ENCODE measurements at regions not wholly inside any gene's neighbourhood (a gene's known extent, or its start where the extent isn't known, plus 50 kb on each side); places are given as distances from the start of the nearest gene placed in this dataset.

- Mint-ChIP-seq H3K27ac (peak overlapping the region in 1 of 3 experiments; percentile 94; a peak in 3 of 7 replicates), H3K4me3 (peak overlapping the region in 1 of 2 experiments; percentile 19; a peak in 1 of 5 replicates), H3K9me3 (no peaks in the 10 kb centered on the region), H3K4me1 (peaks cover 85 to 92% of the 10 kb centered on the region in 2 experiments), H3K27me3 (ENCODE audit: low read depth) (peaks cover 12% of the 10 kb centered on the region), H3K36me3 (ENCODE audit: insufficient read depth in 1 of 3, low read depth in 3 of 3) (peaks cover 0 to 2% (median 0%) of the 10 kb centered on the region in 3 experiments; a peak in 1 of 7 replicates)
- H2AK5ac ChIP-seq (ENCODE audit: insufficient read length, low read length), result peak overlapping the region; percentile 77
- no peak overlapping the region for H2BK5ac ChIP-seq (ENCODE audit: insufficient read length, low read length)
- no peak overlapping the region for H3K27ac ChIP-seq (ENCODE audit: insufficient read length, low read depth, low read length)
- H3K4ac ChIP-seq (ENCODE audit: low read depth, low read length), result no peak overlapping the region
- no peaks in the 10 kb centered on the region for H3K23me2 ChIP-seq (ENCODE audit: insufficient read length, low read depth, low read length, poor library complexity, severe bottlenecking)
- no peaks in the 10 kb centered on the region for H4K20me1 ChIP-seq (ENCODE audit: control insufficient read depth, insufficient read depth, insufficient read length)
- H3K18ac ChIP-seq (ENCODE audit: insufficient read length, low read depth, low read length), result no peak overlapping the region
- no peak overlapping the region for H2BK120ac ChIP-seq (ENCODE audit: low read depth, low read length, poor library complexity, severe bottlenecking)
- H2BK12ac ChIP-seq (ENCODE audit: insufficient read length, low read depth, low read length), result peak overlapping the region; percentile 25
- H3K27me3 ChIP-seq (ENCODE audit: insufficient read depth, low read length), result no peaks in the 10 kb centered on the region; the same call in 1 of the 2 replicates
- no peak overlapping the region for H3K23ac ChIP-seq (ENCODE audit: insufficient read length, low read depth, low read length)
- WGBS (ENCODE audit: extremely low coverage, insufficient read length, low lambda C conversion rate), result no CpG with 5 or more reads among the region's 10 CpGs
- peaks cover 55% of the 10 kb centered on the region for H3K4me1 ChIP-seq (ENCODE audit: insufficient read depth, low read length)
- H3K4me2 ChIP-seq (ENCODE audit: insufficient read depth, insufficient read length, low read length), result no peak overlapping the region
- H2BK15ac ChIP-seq (ENCODE audit: low read depth, low read length), result no peak overlapping the region
- H2BK20ac ChIP-seq (ENCODE audit: low read depth, low read length, poor library complexity, severe bottlenecking), result no peak overlapping the region
- TF ChIP-seq CTCF (conservative IDR thresholded peaks at IDR 0.05), result no peak
- no peak overlapping the region for H4K5ac ChIP-seq (ENCODE audit: insufficient read length, low read depth, low read length)
- DNase-seq, result no peak
- H3K14ac ChIP-seq (ENCODE audit: insufficient read depth, low read length), result no peak overlapping the region
- no peaks in the 10 kb centered on the region for H3K79me1 ChIP-seq (ENCODE audit: insufficient read depth, low read depth, low read length, poor library complexity, severe bottlenecking)
- no peaks in the 10 kb centered on the region for H3K9me3 ChIP-seq (ENCODE audit: control insufficient read depth, low read depth, low read length)
- H3K56ac ChIP-seq (ENCODE audit: insufficient read length, low read depth, low read length), result no peak overlapping the region
- H3T11ph ChIP-seq (ENCODE audit: low read length), result no peak overlapping the region
- no peak overlapping the region for H4K8ac ChIP-seq (replicated peaks; ENCODE audit: insufficient read length, low read depth, low read length)
- no peak overlapping the region for H3K9ac ChIP-seq (ENCODE audit: extremely low read depth, insufficient read length, low read length)
- no peak overlapping the region for H2AFZ ChIP-seq (ENCODE audit: low read length)
- H3K79me2 ChIP-seq (ENCODE audit: insufficient read depth, low read length), result no peaks in the 10 kb centered on the region
- H4K91ac ChIP-seq (ENCODE audit: insufficient read length, low read depth, low read length), result no peak overlapping the region
These were observed 223.0 kb downstream of the OPA1 start for GRCh38 chr3:193816028-193816395.

Measured in H9 (cell line).